BLaER1 (cell line): ENCODE measurements at regions not wholly inside any gene's neighbourhood (a gene's known extent, or its start where the extent isn't known, plus 50 kb on each side); places are given as distances from the start of the nearest gene placed in this dataset.

ENCODE experiments used
- H3K27ac ChIP-seq: shearing (Covaris generic); formaldehyde crosslinking; 2 replicates; pipeline ENCODE4 v1.8.1; 2022
- H3K27me3 ChIP-seq: shearing (Covaris generic); formaldehyde crosslinking; 2 replicates; pipeline ENCODE4 v1.8.1; 2022
- H3K36me3 ChIP-seq: shearing (Covaris generic); formaldehyde crosslinking; 2 replicates; pipeline ENCODE4 v1.8.1; 2022
- H3K4me1 ChIP-seq: shearing (Covaris generic); formaldehyde crosslinking; 2 replicates; pipeline ENCODE4 v1.8.1; 2022
- H3K4me2 ChIP-seq: shearing (Covaris generic); formaldehyde crosslinking; 2 replicates; pipeline ENCODE4 v1.8.1; 2022
- H3K4me3 ChIP-seq: shearing (Covaris generic); formaldehyde crosslinking; 2 replicates; pipeline ENCODE4 v1.8.1; 2022
- H3K9ac ChIP-seq: shearing (Covaris generic); formaldehyde crosslinking; 2 replicates; pipeline ENCODE4 v1.8.1; 2022
- H3K9me3 ChIP-seq: shearing (Covaris generic); formaldehyde crosslinking; 2 replicates; pipeline ENCODE4 v1.8.1; 2022
- H4K20me1 ChIP-seq: shearing (Covaris generic); formaldehyde crosslinking; 2 replicates; pipeline ENCODE4 v1.8.1; 2022
- Cebpa-rat ChIP-seq: shearing (Covaris generic); IDR thresholded peaks from 2 replicates; pipeline ENCODE4 v1.8.1; 2022

DNA sequence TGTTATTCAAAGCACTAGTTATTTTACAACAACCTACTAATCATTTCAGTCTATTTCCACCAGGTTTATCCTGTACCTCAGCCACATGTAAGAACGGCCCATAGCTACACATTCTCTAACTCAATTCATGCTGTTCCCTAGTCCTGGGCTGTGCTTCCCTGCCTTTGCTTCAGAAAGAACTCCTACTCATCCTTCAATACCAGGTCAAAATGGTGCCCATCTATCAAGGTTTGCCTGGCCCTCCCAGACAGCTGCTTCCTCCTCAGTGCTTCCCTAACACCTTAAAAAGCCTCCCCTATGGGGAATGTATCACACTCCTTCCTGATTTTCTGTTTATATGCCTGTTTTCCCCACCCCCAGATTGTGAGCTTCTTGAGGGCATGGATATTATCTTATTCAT lies 400.7 kb downstream of the MN1 start:
- H3K27ac ChIP-seq: no peak overlapping the region
- no peaks in the 10 kb centered on the region for H3K36me3 ChIP-seq
- no peaks in the 10 kb centered on the region for H3K4me1 ChIP-seq
- no peaks in the 10 kb centered on the region; the same call in 1 of the 2 replicates for H3K9me3 ChIP-seq
- no peaks in the 10 kb centered on the region for H3K27me3 ChIP-seq
- H3K4me2 ChIP-seq: no peak overlapping the region
- no peak overlapping the region for H3K4me3 ChIP-seq
- H4K20me1 ChIP-seq: no peaks in the 10 kb centered on the region
- TF ChIP-seq Cebpa-rat: no peak
- H3K9ac ChIP-seq: no peak overlapping the region

DNA sequence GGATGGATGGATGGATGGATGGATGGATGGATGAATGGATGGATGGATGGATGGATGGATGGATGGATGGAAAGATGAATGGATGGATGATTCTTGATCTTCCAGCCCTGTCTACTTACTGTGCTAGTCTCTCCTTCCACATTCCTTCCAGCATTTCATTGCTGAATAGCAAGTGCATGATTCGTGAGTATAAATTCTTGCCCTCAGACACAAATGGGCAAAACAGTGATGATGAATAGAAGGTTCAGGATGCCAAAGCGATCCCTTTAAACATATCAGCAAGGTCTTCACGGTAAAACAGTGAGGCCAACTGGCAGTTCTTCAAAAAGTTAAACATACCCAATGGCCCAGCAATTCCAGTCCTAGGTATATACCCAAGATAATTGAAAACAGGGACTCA lies 400.2 kb downstream of the MN1 start:
- no peak for TF ChIP-seq Cebpa-rat
- Histone ChIP-seq H3K4me2 (no peak overlapping the region), H3K4me1 (no peaks in the 10 kb centered on the region), H3K4me3 (no peak overlapping the region), H3K27me3 (no peaks in the 10 kb centered on the region), H3K27ac (no peak overlapping the region), H3K36me3 (no peaks in the 10 kb centered on the region), H3K9me3 (no peaks in the 10 kb centered on the region; the same call in 1 of the 2 replicates), H3K9ac (no peak overlapping the region), H4K20me1 (no peaks in the 10 kb centered on the region)

DNA sequence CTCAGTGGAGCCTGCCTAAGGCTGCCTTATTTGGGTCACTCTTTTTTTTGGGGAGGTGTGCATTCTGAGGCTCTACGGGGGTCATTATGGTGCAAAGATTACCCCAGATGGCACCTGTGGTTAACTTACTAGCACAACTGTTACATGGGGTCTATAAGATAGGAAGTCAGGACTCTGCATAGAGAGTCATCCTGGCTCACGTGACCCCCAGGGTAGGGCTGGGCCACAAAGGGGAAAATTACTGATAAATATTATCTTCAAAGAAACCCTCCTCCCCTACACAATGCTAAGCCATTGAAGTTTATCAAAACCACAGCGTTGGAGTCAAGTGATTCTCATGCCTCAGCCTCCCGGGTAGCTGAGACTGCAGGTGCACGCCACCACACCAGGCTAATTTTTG lies 397.1 kb downstream of the MN1 start:
- Histone ChIP-seq H4K20me1 (no peaks in the 10 kb centered on the region), H3K9me3 (no peaks in the 10 kb centered on the region; the same call in 1 of the 2 replicates), H3K4me1 (peaks cover 28% of the 10 kb centered on the region), H3K27ac (no peak overlapping the region), H3K36me3 (no peaks in the 10 kb centered on the region), H3K27me3 (no peaks in the 10 kb centered on the region), H3K4me3 (no peak overlapping the region), H3K9ac (no peak overlapping the region), H3K4me2 (no peak overlapping the region)
- no peak for TF ChIP-seq Cebpa-rat

GRCh38 chr22:27405672-27406388 lies 395.7 kb downstream of the MN1 start:
- H3K36me3 ChIP-seq: no peaks in the 10 kb centered on the region
- H4K20me1 ChIP-seq: no peaks in the 10 kb centered on the region
- no peak overlapping the region for H3K4me3 ChIP-seq
- no peak for TF ChIP-seq Cebpa-rat
- H3K9me3 ChIP-seq: no peaks in the 10 kb centered on the region; the same call in 1 of the 2 replicates
- H3K4me1 ChIP-seq: peaks cover 31% of the 10 kb centered on the region
- H3K27ac ChIP-seq: no peak overlapping the region
- no peak overlapping the region for H3K9ac ChIP-seq
- H3K27me3 ChIP-seq: no peaks in the 10 kb centered on the region
- H3K4me2 ChIP-seq: no peak overlapping the region

- H3K27ac ChIP-seq: peak overlapping the region; percentile 23; the same call in 1 of the 2 replicates
- no peak overlapping the region for H3K4me3 ChIP-seq
- no peaks in the 10 kb centered on the region for H4K20me1 ChIP-seq
- no peaks in the 10 kb centered on the region for H3K27me3 ChIP-seq
- H3K9me3 ChIP-seq: no peaks in the 10 kb centered on the region; the same call in 1 of the 2 replicates
- no peak for TF ChIP-seq Cebpa-rat
- H3K36me3 ChIP-seq: no peaks in the 10 kb centered on the region
- H3K4me1 ChIP-seq: peaks cover 31% of the 10 kb centered on the region
- H3K4me2 ChIP-seq: no peak overlapping the region
- no peak overlapping the region; the same call in 1 of the 2 replicates for H3K9ac ChIP-seq
Observed at GRCh38 chr22:27406389-27406861, 395.1 kb downstream of the MN1 start.

DNA sequence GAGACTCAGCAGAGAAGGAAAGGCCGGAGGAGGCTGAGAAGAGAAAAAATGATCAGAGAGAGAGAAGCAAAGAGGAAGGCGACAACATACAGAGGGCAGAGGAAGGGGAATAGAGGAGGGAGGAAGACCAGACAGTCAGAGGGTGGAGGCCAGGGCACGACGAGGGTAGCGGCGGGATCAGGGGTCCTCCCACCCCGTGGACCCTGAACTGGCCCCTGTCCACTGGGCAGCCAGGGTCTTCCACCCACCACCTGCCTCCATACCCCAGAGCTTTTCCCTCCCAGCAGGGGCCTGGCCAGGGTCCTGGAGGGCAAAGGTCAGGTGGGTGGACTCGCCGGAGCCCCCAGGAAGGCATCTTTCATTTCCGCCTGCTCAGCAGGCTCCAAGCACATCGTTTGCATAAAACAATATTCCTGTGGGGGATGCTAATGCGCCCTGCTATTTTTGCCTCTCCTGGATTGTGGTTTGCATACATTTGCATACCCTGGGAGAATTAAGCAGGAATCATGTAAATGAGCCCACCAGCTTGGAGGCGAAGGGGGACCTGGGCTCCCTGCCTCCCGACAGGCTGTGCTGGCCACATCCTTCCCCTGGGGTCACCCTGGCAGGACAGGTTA lies 394.1 kb downstream of the MN1 start:
- peak overlapping the region; percentile 23; the same call in 1 of the 2 replicates for H3K27ac ChIP-seq
- no peaks in the 10 kb centered on the region for H3K27me3 ChIP-seq
- no peaks in the 10 kb centered on the region for H4K20me1 ChIP-seq
- TF ChIP-seq Cebpa-rat: no peak
- peak overlapping the region; percentile 60 for H3K4me2 ChIP-seq
- H3K4me1 ChIP-seq: peaks cover 31% of the 10 kb centered on the region
- H3K36me3 ChIP-seq: no peaks in the 10 kb centered on the region
- H3K9me3 ChIP-seq: no peaks in the 10 kb centered on the region; the same call in 1 of the 2 replicates
- H3K4me3 ChIP-seq: no peak overlapping the region
- no peak overlapping the region for H3K9ac ChIP-seq

DNA sequence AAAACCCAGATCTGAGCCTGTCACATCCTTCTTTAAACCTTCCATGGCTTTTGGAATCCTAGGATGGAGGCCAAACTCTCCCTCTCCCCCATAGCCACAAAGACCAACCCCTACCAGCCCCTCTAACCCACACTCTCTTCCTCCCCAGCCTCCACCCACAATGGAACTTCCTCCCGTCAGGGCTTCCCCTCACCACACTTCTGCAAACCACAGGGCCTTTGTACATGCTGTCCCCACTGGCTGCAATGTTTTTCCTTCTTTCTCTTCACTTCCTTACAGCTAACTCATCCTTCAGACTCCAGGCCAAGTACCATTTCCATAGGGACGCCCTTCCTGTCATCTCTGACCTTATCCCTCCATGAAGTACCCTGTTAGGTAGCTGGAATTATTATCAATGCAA lies 393.5 kb downstream of the MN1 start:
- H3K36me3 ChIP-seq: no peaks in the 10 kb centered on the region
- no peaks in the 10 kb centered on the region for H4K20me1 ChIP-seq
- peak overlapping the region; percentile 60 for H3K4me2 ChIP-seq
- no peak for TF ChIP-seq Cebpa-rat
- H3K27me3 ChIP-seq: no peaks in the 10 kb centered on the region
- no peak overlapping the region for H3K9ac ChIP-seq
- H3K27ac ChIP-seq: no peak overlapping the region
- no peaks in the 10 kb centered on the region; the same call in 1 of the 2 replicates for H3K9me3 ChIP-seq
- H3K4me3 ChIP-seq: no peak overlapping the region
- H3K4me1 ChIP-seq: peaks cover 31% of the 10 kb centered on the region

GRCh38 chr22:27409299-27409698 lies 392.3 kb downstream of the MN1 start:
- H3K36me3 ChIP-seq: no peaks in the 10 kb centered on the region
- no peak overlapping the region for H3K4me2 ChIP-seq
- no peaks in the 10 kb centered on the region for H4K20me1 ChIP-seq
- H3K4me3 ChIP-seq: no peak overlapping the region
- no peaks in the 10 kb centered on the region for H3K9me3 ChIP-seq
- H3K4me1 ChIP-seq: peaks cover 31% of the 10 kb centered on the region
- no peak overlapping the region for H3K9ac ChIP-seq
- no peaks in the 10 kb centered on the region for H3K27me3 ChIP-seq
- TF ChIP-seq Cebpa-rat: no peak
- no peak overlapping the region for H3K27ac ChIP-seq

DNA sequence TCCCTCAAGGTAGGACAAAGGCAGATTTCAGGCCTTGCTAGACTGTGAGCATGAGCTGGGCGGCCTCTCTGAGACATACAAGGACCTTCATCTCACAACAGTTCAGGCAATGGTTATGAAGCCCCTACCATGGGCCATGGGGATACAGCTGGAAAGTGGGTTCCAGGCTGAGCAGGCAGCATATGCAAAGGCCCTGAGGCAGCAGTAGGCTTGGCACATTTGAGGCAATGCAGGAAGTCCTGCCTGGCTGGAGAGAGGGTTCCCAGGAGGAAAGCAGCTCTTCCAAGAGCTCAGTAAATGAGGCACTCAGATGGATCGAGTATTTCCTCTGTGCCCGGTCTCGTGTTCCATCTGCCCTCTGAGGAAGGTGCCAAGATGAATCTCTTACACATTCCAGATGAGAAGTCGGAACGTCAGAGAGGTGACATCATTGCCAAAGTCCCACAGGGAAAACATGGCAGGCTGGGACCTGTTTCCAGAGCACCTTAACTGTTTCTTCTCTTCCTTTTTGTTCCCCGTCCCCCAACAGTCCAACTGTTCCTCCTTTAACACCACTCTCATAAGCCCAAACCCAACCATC lies 388.6 kb downstream of the MN1 start:
- Histone ChIP-seq H4K20me1 (no peaks in the 10 kb centered on the region), H3K9ac (no peak overlapping the region), H3K4me1 (peaks cover 16% of the 10 kb centered on the region), H3K4me3 (no peak overlapping the region), H3K27ac (no peak overlapping the region), H3K36me3 (no peaks in the 10 kb centered on the region), H3K27me3 (no peaks in the 10 kb centered on the region), H3K9me3 (no peaks in the 10 kb centered on the region), H3K4me2 (no peak overlapping the region)
- no peak for TF ChIP-seq Cebpa-rat

DNA sequence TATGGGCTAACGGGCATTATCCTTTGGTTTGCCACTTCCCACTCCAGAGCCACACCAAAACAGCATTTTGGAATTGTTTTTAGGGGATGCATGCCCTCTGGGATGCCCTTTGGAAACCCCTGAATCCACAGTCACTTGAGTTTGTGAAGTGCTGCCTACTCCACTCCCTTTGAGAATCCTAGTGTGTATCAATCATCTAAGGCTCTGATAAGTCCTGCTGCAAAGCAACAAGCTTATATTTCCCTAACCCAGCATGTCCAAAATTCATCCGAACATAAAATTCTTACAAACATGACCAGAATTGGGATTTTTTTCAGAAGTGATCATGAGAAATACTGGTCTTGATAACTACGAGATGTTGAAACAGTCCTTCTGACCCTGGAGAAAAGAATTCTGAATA lies 387.9 kb downstream of the MN1 start:
- Histone ChIP-seq H3K36me3 (no peaks in the 10 kb centered on the region), H3K27ac (no peak overlapping the region), H3K4me2 (no peak overlapping the region), H3K9me3 (no peaks in the 10 kb centered on the region), H3K4me1 (peaks cover 11% of the 10 kb centered on the region), H3K27me3 (no peaks in the 10 kb centered on the region), H3K9ac (no peak overlapping the region), H3K4me3 (no peak overlapping the region), H4K20me1 (no peaks in the 10 kb centered on the region)
- TF ChIP-seq Cebpa-rat: no peak
